GM18867 (cell line): ENCODE measurements at regions not wholly inside any gene's neighbourhood (a gene's known extent, or its start where the extent isn't known, plus 50 kb on each side); places are given as distances from the start of the nearest gene placed in this dataset.

Experiments
- ATAC-seq: cut with Tn5 transposase; IDR thresholded peaks from one replicate; pipeline ENCODE4 v1.9.1; 2021; ENCODE audit warnings: mild to moderate bottlenecking, moderate library complexity; ENCODE audit not compliant: unreplicated experiment

DNA sequence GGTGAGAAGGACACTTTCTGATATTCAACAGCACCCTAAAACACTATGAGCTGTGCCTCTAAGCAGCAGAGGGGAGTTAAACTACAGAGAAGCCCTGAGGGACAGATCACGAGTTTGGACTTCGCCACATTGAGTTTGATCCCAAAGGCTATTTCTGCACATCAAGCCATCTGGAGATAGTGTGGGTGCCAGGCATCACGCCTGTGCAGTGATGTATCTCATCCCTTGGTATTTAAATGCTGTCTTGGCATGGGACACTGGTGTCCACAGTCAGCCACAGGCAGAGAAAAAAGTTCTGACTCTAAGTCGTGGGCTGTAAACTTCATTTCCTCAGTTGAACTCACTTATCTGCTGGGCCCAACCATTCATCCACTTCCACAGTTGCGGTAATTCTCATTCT lies 742.3 kb upstream of the CELF4 start:
- no peak for ATAC-seq

DNA sequence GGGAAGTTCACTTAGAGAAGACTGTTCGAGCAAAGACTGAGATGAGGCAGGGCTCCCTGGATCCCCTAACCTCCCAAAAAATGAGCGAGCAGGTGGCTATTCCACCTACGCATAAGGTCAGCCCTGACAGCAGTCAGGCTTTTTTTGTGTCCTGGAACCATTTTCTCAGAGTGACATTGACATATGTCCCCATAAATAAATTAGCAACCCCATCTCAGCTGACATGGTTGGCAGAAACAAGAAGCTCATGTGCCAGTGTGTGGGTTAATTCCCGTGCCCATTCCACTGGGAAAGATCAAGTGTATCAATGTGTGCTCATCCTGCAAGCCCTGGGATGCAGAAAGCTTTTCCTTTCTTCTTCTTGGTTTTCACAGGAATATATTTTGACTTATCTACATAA lies 740.4 kb upstream of the CELF4 start:
- no peak for ATAC-seq

DNA sequence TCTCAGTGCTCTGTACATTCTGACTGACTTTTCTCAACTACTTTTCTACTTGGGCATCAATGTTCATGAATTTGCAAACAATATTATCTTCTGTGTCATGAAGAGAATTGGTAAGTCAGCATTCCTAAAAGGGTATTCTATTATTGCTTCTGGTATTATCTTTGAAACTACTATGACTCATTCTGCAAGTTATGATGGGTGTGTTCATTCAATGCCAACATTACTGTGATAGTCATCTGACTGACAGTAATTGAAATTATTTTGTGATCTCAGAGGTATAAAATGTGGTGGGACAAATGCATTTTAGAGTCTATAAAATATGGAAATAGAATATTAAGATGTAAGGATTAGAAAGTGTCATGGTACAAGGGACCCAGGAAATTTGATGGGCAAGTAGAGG lies 736.0 kb upstream of the CELF4 start:
- no peak for ATAC-seq

DNA sequence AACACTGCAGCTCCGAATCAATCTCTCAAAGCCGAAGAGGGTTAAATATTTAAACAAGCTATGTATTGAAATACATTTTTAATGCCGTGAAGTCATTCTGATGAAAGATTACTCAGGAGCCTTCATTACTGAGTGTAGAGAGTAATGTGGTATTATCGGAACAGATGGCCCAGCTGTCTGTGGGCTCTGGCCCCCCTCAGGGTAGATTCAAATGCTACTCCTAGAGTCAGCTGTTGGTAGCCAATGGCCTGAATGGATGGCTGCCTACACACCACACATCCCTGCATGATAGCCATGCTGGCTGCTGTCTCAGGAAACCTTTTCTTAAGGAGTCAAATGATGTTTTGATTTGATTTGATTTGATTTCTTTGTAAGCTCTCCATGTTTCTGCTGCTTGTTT lies 732.3 kb upstream of the CELF4 start:
- no peak for ATAC-seq

DNA sequence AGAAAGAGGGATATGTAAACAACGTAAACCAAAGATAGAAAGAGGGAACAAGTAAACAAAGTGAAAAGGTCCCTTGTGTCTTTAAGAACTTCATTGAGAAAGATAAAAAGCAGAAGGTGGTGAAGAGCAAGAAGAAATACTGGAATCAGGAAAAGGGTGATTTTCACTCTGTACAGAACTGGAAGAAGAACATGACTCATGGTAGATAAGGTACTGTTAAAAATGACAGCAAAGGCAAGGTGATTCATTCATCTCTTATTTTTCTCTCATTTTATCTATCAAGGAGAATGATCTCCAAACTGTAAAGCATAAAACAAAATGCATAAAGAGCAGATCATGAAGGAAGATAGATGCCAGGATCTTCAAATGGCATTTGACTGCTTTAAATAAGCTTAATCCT lies 724.6 kb upstream of the CELF4 start:
- no peak for ATAC-seq

DNA sequence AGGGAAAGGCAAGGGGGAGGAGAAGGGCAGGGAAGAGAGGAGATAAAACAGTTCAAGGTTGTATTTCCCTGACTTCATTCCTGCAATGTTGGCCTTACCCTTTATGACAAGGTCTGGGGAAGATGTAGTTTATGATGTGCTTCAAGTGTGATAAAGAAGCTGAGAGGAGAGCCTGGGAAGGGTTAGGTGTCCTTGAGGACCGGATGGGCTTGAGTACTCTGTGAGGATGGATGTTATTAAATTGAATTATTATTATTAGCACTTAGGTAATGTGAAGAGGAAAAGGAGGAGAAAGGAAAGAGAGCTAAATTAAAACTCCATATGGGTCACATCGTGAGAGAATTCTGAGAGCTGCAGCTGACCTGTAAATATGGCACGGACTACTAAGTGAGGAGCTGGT lies 719.4 kb upstream of the CELF4 start:
- ATAC-seq = no peak

DNA sequence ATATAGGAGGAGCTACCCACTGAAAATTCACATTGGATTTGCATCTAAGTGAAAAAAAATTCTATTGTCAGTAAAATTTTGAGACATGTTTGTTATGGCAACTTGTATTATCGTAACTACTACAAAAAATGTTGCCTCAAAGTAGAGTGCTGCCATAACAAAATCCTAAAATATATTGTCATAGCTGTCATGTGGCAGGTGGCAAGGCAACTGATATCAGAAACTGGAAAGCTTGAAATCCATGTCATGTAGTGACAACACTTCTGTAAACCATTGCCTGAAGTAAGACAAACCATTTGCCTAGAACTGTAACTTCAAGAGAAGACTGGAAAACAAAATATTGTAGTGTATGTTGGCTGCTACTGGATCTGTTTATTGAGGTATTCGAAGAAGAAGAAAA lies 697.5 kb upstream of the CELF4 start:
- ATAC-seq = no peak

DNA sequence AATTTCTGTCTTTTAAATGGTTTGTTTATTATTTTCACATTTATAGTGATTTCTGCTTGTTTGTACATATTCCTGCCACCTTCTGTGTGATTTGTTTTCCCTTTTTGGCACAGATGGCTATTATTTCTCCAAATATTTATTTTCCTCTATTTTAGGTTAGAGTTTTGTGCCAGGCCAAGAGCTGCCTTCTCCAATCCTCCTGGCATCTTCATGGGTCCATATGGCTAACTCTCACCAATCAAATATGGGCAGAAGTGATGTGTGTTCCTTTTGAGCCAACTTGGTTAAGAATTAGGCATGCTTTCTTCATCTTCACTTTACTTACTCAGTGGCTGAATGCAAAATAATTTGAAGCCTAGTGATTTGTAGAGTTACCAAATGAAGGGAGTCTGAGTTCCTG lies 697.1 kb upstream of the CELF4 start:
- ATAC-seq = no peak

DNA sequence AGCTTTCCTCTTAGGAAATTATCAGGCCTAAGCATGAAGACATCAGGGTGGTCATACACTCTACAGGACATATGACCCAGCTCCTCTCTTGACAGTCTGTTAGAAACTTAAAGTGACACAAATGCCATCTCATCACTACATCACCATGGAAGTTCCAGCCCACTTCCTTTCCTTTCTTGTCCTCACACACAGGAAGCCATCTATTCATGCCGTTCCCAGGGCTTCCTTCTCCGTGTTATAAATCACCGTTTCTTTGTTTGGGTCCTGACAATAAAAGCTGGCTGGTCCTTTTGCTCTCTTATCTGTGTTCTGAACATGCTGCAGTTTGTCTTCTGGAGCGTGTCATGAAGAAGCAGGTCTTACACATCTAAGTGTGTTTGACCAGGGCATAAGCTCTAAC lies 692.1 kb upstream of the CELF4 start:
- ATAC-seq = no peak

DNA sequence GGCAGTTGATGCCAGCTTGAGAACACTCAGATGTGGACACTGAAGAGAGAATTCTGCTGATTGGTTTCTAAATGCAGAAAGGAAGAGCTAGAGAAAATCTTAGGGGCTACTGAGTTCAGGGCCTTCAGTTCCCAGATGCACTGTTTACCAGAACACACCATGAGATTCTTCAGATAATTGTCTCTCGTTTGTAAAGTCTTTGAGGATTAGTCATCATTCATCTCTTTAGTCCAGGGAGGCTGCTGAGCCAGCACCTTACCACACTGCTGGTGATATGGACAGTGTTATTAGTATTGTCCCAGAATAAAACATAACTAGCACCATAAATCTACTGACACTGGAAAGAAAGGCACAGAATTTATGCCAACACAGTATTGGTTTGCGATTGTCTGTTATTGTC lies 690.8 kb upstream of the CELF4 start:
- ATAC-seq = no peak

DNA sequence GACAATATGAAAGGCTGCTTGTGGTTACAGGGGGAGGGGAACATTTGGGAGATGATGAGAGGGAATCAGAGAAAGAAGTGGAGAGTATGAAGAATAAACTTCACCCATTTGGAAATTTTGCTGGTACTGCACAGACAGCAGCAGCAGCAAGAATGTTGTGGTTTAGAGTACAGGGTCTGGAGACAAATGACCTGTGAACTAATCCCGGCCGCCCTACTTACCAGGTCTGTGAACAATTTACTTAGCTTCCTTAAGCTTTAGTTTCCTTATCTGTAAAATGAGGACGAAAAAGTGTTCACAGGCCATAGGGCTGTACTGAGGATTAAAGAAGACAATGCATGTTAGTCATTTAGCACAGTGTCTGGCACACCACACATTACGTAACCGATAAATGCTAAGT lies 685.4 kb upstream of the CELF4 start:
- ATAC-seq = no peak

DNA sequence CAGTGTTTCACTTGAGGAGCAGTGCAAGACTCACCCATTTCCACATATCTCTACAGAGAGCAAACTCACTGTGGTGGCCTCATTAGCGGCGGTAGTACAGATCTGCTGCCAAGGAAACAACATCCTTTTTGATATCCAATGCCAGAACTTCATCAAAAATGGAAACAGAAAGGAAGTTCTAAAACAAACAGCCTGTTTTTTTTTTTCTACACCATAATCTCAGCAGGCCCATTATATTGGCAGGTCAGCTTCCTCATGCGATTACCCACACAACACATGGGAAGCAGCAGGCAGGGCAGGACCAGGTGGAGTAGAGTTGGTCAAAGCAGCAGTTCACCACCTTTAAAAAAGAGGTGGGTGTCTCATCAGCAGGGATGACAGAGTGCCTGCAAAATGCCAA lies 678.9 kb upstream of the CELF4 start:
- no peak for ATAC-seq

DNA sequence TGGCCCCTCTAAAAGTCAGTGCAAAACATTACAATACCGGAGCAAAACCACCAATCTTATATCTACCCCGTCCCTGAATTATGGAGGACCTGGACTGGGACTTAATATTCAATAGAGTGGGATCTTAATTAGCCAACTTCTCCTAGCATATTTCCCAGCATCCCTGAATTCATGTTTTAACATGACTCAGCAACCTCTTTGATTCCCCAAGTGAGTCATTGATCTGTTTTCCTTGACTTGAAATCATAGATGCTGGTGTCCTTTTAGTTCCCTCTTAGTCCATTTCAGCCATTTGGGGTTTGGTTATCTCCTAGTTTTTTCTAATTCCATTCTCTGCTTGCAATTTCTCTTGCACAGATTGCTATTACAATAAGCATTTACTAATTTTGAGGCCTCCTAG lies 677.7 kb upstream of the CELF4 start:
- ATAC-seq = no peak

DNA sequence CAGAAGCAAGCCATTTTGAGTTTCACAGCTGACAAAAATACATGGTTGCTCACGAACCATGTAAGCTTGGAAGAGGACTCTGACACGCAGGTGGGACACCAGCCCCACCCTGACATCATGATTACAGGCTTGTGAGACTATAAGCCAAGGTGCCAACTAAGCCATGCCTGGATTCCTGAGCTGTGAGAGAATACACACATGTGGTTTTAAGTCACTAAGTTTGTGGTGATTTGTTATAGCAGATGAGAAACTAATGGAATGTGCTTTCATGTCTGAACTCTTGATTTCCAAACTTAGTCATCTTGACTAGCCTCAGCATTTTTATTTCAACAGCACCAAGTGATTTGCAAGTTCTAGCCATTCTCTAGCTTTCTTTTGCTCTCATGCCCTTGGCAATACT lies 676.1 kb upstream of the CELF4 start:
- ATAC-seq = no peak

DNA sequence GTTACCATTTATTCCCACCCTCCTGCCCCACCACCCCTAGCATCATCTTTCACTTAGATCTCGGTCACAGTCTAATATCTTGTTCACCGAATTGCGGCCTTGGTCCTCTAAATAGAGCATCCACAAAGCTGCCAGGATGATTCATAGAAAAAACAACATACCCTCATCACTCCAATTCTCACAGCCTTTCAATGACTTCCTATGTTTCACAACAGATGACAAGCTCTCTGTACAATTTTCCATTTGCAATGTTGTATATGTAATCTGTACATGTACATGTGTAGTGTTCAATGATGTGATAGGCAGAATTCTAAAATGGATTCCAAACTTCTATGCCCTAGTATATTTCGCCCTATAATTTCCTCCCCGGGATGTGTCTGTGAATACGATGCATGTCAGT lies 675.6 kb upstream of the CELF4 start:
- ATAC-seq = no peak

DNA sequence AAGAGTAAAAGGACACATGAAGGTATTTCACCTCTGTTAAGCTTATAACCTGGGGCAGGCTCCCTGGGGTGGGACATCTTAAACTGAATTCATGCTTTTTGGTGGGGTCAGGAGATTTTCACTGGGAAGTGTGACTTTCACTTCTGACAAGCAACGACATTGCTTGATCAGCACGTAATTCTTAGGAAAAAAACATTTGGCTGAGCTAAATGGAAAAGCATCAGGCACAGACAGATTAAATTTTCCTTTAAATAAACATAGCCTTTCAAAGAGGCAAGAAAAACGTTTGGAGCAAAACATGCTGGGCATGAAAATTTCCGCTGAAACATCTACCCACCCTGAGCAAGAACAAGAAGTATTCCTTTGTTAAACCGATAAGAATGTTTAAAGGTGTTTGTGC lies 674.0 kb upstream of the CELF4 start:
- no peak for ATAC-seq

DNA sequence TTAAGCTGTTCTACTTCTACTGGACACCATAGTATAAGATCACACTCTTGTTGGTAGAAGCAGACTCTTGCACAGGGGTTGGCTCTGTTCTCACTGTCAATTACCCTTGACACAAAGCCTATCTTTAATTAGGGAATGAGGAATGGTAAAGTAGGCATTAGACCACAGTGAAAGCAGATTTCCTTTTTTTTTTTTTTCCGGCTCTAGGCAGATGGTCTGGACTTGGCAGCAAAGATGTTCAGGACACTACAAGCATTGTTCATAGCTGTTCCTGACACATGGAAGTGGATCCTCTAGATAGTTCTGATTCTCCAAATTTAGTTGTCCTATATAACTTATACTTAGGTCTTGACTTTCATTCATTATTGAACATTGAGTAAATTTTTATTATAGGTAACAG lies 672.2 kb upstream of the CELF4 start:
- ATAC-seq = no peak

DNA sequence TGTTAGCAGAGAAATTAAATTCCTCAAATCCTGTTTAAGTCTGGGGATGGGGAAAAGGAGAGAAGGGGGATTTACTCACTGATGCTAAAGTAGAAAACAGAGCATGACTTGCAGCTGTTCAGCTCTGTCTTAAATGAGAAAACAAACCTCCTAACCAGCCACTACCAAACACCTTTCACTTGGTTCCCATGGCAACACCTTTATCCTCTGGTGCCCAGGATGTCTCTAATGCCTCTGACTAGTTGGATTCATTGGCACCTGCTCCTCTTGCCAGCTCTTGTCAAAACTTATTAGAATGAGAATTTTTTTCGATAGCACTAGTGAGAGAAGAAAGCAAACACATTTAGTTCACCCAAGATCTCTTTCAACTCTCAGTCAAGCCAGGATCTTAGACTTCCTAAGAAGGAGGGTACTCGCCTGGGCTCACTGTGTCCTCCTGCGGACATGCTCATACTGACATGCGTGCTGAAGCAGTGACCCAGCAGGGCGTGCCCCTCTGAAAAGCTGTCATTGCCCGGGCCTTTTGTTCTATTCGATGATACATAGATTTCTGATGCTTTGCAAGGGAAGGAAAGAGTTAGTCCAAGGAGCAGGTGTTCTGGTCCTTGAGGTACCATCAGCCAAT lies 656.0 kb upstream of the CELF4 start:
- ATAC-seq = no peak

DNA sequence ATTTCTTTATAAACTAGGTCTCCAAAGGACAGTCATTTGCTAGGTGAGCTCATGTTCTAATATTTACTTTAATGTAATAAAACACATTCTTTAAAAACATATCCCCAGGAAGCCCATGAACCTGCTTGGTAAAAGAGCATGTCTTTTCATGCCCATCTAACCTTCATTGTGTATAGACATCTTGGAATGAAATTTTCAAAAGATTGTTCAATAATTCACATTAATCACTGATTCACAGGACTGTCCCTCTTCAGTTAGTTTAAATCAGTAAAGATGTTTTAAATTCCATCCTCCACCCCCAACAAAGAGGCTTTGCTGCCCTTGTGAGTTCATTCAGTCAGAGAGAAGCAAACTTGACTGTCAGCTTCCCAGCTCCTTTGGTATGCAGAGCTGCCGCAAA lies 633.4 kb upstream of the CELF4 start:
- no peak for ATAC-seq

DNA sequence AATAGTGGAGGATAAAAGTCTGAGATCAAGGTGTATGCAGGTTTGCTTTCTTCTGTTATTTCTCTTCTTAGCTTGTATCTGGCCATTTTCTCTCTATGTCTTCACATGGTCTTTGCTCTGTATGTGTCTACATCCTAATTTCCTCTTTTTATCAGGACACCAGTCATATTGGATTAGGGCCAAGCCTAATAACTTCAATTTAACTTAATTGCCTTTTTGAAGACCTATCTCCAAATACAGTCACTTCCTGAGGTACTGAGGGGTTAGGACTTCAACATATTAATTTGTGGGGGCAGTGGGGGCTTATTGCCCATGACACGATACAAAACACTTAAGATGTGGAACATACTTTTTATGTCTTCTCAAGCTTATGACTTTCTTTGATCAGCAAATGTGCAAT lies 632.9 kb upstream of the CELF4 start:
- no peak for ATAC-seq

DNA sequence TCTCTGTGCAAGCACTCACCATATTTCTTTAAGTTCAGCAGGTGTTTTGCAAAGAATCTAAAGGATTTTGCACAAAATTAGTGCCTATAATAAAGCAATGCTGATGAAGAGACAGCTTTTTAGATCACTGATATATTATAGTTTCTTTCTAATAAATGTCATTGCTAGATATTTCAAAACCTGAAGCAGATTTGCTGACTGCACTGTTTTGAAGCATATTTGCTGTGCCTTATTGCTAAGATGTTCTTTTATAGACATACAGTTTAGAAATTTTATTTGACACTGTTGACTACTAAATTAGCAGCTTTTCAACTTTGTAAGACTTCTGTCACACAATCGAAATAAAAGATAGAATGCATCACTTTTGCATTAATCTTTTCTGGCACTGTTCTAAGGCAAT lies 620.9 kb upstream of the CELF4 start:
- ATAC-seq = no peak

DNA sequence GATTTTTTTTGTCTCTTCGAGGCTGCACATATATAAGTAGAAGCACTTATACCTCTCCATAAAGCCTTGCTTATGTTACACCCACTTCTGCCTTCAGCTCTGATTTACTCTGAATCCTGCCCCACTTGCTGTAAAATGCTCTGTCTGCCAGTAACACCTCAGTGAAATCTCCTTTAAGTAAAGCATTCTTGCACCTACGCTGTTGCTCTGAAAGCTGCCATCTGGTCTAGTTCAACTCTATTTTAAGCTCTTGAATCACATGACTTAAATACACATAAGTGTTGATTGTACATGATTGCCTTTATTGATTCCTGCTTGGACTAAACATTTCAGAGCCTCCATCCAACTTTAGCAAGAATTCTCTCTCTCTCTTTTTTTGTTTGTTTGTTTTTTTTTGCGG lies 609.0 kb upstream of the CELF4 start:
- no peak for ATAC-seq

DNA sequence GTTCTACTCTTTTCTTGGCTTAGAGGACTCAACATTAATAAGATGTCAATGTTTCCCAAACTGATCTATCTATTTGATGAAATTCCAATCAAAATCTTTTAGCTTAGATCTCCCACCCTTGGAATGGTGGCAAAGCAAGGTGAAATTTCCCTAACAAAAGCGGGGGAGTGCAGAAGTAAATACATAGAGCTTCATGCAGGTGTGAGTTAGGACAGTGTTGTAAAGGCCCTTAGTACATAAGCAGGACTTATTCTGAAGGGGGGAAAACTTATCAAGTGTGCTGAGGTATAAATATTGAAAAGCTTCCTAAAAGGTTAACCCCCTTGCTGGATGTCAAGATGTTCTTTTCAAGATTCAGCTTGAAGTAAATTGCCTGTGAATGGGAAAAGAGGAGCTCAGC lies 608.6 kb upstream of the CELF4 start:
- no peak for ATAC-seq

DNA sequence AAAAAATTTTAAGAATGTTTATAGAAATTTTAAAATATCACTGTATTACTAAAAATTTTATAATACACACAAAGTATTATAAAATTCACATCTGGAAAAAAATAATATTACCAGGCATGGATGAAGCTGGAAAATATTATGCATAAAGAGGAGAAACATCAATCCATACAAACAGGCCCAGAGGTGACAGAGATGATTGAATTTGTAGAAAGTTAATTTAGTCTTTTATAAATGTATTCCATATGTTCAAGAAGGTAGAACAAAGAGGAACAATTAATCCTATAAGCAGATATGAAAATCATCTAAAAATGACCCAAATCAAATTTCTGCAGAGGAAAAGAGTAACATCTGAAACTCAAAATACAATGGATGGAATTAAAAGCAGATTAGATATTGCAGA lies 605.2 kb upstream of the CELF4 start:
- no peak for ATAC-seq
